ENCODE measurements at regions not wholly inside any gene's neighbourhood (a gene's known extent, or its start where the extent isn't known, plus 50 kb on each side); places are given as distances from the start of the nearest gene placed in this dataset.

DNA sequence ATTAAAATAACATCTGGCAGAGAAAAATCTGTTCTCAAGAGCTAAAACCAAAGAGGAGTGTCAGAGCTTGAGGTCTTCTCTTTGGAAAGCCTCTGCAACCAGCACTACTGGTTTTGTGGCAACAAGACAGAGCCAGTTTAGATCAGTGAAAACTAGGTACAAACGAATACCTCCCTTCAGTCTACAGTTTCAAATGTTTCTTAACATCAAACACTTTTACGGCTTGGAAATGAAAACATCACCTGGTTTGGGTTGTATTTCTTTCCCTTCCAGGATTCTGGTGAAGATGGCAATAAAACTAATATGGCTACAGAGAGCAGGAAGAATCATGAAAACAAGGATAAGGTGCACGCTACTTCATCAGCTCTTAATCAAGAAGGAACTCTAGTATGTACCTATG is 339.4 kb upstream of the ESRRG start:
- TF ChIP-seq EZH2 (IDR thresholded peaks at IDR 0.05; ENCODE audit: insufficient read depth, poor library complexity, severe bottlenecking), result no peak
- no peak for TF ChIP-seq EZH2phosphoT487 (IDR thresholded peaks at IDR 0.05; ENCODE audit: insufficient read depth, low read depth)

All from GM23248 (cell line).